GM19467 (cell line): ENCODE measurements at regions not wholly inside any gene's neighbourhood (a gene's known extent, or its start where the extent isn't known, plus 50 kb on each side); places are given as distances from the start of the nearest gene placed in this dataset.
A peak's percentile ranks its signal among the peaks of the same experiment; 100 is the strongest.
"Not testable (repeated sequence)": the region's sequence is repeated elsewhere in the genome, so short reads cannot be mapped to it uniquely, and the experiment has no call there.

Experiments
- ATAC-seq: cut with Tn5 transposase; IDR thresholded peaks from one replicate; pipeline ENCODE4 v1.9.1; 2021; ENCODE audit warnings: mild to moderate bottlenecking, moderate library complexity; ENCODE audit not compliant: unreplicated experiment

DNA sequence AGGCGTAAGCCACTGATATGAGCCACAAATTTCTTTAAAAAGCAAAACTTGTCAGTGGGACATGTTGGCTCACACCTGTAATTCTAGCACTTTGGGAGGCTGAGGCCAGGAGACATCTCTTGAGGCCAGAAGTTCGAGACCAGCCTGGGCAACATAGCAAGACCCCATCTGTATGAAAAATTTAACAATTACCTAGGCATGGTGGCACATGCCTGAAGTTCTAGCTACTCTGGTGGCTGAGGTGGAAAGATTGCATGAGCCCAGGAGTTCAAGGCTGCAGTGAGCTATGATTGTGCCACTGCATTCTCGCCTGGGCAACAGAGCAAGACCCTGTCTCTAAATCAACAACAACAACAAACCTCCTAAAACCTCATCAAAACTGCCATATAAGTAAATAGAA is 147.6 kb upstream of the BARHL2 start:
- no peak for ATAC-seq

GRCh38 chr1:90862782-90863181 is 145.7 kb upstream of the BARHL2 start:
- no peak for ATAC-seq

- ATAC-seq, result not testable (repeated sequence)
These were observed 144.3 kb upstream of the BARHL2 start for GRCh38 chr1:90861421-90861820.

DNA sequence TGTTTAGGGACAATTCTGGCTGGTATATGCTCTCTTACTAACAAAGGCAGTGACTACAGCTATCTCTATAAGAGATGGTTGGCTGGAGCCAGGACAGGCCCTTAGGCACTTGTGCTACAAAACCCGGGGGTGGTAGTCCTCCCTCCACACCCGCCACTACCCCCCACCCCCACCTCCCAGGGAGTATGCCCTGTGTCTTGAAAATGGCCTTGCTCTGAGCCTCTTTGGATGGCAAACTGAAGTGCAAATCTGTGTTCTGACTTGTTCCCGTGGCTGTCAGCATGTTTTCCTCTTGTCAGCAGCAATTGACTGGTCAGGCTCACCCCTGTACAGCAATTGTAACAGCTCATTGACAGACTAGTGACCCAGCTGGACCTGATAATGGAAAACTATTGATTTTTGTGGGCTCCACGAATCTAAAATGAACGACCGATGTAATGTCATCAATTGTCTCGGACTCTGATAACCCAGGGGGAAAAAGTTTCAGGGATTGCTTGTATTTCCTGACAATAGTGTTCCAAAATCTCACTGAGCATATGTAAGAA is 139.4 kb upstream of the BARHL2 start:
- no peak for ATAC-seq

- no peak for ATAC-seq
These were observed 137.4 kb upstream of the BARHL2 start for GRCh38 chr1:90854397-90854924.

DNA sequence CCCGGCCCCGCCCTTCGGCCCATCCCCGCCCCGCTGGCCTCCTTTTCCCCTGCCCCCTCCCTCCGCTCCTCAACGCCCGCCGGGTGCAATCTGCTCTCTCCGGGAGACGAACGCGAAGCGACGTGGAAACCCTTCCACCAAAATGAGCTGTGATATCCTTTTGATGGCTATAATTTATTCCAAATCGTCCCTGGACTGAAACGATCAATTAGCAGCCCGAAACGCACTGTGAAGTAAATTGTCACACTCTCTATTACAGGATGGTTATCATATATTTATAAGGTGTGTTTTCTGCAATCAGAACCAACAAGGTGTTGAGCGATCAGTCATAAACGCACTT is 134.6 kb upstream of the BARHL2 start:
- ATAC-seq, result no peak

- ATAC-seq, result peak; percentile 98
These were observed 134.0 kb upstream of the BARHL2 start for GRCh38 chr1:90850898-90851710.

GRCh38 chr1:90850181-90850897 is 133.2 kb upstream of the BARHL2 start:
- ATAC-seq, result no peak

DNA sequence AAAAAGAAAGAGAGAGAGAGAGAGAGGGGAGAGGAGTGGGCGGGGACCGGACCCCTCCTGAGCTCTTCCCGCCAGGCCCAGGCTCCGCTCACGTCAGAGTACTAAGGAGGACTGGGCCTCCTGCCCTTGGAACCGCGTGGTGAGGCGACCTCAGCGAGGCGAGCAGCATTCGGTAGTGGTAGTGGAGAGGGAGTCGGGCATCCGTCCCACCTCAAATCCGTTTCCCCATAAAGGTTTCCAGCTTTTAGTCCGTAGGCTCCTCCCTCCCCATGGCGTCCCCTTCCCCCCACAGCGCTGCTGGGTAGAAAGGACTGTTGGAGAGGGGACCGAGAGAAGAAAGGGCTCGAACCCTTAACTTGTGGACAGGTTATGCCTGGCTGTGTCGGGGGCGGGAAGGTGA is 124.4 kb upstream of the BARHL2 start:
- ATAC-seq, result no peak

- ATAC-seq, result no peak
These were observed 123.2 kb upstream of the BARHL2 start for GRCh38 chr1:90840352-90840751.

DNA sequence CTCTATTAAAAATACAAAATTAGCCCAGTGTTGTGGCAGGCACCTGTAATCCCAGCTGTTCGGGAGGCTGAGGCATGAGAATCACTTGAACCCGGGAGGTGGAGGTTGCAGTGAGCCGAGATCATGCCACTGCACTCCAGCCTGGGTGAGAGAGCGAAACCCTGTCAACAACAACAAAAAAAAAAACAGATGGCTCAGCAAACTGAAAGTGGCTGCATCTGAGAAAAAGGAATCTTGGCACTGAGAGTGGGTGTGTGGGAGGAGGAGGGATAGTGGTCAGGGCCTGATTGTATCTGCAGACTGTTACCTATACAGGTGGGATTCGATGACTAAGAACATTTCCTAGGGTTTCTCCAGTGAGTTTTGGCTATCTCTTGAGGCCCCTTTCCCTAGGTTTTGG is 122.2 kb upstream of the BARHL2 start:
- ATAC-seq, result no peak

GRCh38 chr1:90838720-90839119 is 121.6 kb upstream of the BARHL2 start:
- no peak for ATAC-seq

DNA sequence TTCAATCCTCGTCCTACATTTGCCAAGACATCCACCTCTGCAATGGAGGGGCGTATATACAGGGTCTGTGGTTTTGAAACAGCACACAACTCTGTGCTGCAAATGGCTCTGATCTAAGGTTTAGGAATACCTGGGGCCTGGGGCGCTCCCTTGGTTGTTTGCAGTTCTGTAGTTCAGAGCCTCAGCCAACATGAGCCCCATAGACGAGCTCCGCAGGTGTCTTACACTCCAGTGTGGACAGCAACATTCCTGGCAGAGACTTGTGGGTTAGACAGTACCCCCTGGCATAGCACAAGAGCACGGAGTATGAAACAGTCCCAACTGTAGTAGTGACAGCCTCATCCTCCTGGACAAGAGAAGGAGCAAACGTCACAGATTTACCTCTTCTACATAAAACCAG is 120.3 kb upstream of the BARHL2 start:
- ATAC-seq, result no peak

DNA sequence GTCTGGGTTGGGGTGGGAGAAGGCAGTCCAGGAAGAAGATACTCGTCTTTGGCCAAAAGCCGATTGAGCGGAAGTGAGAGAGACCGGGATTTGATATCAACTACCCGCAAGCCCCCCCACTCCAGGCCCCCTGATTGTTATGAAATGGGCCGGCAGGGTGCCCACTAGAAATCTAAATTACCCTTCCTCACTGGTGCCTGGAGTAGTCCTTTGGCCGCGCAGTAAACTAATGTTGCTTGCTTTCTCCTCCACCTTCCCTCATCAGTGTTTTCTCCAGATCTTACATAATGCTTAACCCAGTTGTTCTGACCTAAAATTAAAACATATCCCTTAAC is 119.2 kb upstream of the BARHL2 start:
- ATAC-seq, result no peak

GRCh38 chr1:90835661-90836344 is 118.7 kb upstream of the BARHL2 start:
- no peak for ATAC-seq

DNA sequence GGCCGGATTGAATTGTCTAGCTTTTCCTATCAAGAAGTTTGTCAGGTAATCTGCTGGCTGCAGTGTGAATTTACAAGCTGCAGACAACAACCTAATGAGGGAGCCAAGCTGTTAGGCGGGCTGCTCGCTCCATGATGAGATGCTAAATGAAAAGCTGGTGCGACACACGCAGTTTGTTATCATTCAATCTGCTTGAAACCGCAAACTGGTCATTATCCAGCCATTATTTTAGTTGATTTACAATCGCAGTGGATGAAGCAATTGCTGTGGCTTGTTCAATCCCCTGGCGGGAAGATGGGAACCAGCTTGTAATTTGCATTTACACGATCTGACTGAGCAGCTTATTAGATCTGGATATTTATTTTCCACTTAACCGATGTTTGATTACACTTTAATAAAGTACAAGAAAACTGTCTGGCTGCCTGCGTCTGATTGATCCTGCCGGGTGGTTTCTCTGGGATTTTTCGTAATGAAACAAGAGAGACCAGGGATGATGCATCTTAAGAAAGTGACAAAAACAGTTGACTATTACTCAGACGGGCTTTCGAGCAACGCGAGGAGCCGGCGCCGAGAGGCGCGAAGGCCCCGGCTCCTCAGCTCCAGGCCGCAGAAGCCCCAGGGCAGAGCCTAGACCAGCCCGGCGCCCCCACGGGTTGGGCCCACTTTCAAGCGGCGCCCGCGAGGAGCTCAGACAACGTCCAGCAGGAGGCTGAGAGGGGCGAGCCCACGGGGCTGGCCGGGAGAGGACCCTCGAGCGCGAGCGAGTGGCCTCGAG is 118.0 kb upstream of the BARHL2 start:
- no peak for ATAC-seq

GRCh38 chr1:90834354-90834885 is 117.3 kb upstream of the BARHL2 start:
- ATAC-seq, result no peak

DNA sequence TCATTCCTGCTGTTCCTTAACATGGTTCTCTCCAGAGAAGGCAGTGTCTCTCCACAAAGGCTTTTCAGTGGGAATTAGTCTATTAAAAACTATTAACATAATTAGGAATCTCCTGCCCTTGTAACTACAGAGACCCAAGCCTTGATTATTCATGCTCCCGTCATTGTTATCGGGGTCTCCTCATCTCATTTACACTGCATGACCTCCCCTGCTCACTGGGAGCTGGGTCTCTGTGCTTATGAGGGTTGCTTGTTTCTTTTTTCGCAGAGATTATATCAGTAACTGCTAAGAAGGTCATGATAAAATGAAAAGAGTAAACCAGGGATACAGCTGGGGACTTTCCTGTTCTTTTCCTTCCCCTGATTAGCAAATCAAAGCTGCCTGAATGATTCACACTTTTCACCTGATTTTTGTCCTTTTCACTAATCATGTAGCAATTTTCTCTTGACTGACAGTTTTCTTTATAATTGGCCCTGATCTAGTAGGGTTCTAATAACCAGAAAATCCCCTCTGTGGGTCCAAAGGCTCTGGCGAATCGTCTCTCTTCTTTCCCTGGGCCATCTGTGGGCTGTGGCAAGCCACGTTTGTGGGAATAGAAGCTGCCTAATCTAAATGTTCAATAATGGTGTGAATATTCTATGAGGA is 116.5 kb upstream of the BARHL2 start:
- ATAC-seq, result no peak

GRCh38 chr1:90831910-90832309 is 114.8 kb upstream of the BARHL2 start:
- ATAC-seq, result no peak

DNA sequence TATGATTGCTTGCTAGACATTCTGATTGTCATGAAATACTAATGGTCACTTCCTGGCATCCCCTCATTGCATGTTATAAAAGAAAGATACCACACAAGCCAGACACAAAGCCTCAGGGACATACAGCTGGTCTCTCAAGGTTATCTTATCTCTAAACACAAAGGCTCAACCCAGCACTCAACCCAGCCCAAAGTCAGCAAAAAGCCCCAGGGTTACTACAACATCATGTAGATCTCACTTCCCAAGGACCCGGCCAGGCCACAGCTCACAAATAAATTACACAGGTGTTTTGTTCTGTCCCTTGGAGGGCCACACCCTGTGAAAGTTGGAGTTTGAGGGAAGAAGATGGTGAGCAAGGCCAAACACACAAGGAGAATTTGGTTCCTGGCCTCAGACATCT is 109.7 kb upstream of the BARHL2 start:
- no peak for ATAC-seq
